ENCODE measurements at regions not wholly inside any gene's neighbourhood (a gene's known extent, or its start where the extent isn't known, plus 50 kb on each side); places are given as distances from the start of the nearest gene placed in this dataset.

DNA sequence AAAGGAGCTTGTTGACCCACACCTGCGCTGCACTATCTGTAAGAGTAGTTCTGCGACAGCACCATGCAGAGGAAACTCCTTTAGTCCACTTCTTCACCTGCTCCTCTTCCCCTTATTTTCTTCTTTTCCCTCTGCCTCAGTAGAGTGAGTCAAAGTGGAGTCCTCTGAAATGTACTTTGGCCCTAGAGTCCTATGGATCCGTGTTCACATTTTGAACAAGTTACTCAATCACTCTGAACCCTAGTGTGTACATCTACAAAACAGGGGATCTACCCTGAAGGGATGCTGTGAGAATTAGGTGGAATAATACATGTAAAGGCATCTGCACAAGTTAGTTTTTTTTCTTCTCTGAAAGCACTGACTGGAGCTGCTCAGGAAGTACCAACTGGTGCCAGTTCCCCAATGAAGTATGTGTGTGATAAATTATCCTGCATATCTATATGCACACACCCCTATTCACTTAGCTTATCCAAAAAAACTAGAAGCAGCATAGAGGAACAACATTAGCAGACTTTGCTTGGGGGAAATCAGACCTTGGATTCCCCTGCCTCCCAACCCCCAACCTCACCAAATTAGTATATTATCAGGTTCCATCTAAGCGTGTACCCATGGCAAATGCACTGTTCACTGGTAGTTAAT, 118.5 kb upstream of the FAM9C start:
- TF ChIP-seq POLR2A (IDR thresholded peaks at IDR 0.05; ENCODE audit: low read length) (no peak), GATA1 (IDR thresholded peaks at IDR 0.05; ENCODE audit: low read depth, low read length) (no peak)
